MM.1S (cell line): ENCODE measurements at regions not wholly inside any gene's neighbourhood (a gene's known extent, or its start where the extent isn't known, plus 50 kb on each side); places are given as distances from the start of the nearest gene placed in this dataset.

Experiments
- CTCF ChIP-seq: fragments of 300-600 bp; sonication (generic); IDR thresholded peaks from 2 replicates; pipeline ENCODE4 v1.5.1; 2016; ENCODE audit warnings: antibody characterized with exemption, low read length, mixed read lengths
- EZH2 ChIP-seq: fragments of 300-600 bp; sonication (generic); optimal IDR thresholded peaks from 2 replicates; pipeline ENCODE3; 2017; ENCODE audit warnings: low read depth, mild to moderate bottlenecking, antibody characterized with exemption, low read length, mixed read lengths
- EZH2phosphoT487 ChIP-seq: fragments of 300-600 bp; sonication (generic); IDR thresholded peaks from 2 replicates; pipeline ENCODE4 v1.6.1; 2018; ENCODE audit warnings: antibody characterized with exemption, low read length

- TF ChIP-seq CTCF = no peak
- no peak for TF ChIP-seq EZH2
- TF ChIP-seq EZH2phosphoT487 = no peak
Observed at GRCh38 chr3:157752554-157752953, 249.3 kb upstream of the VEPH1 start.
